ENCODE measurements at regions not wholly inside any gene's neighbourhood (a gene's known extent, or its start where the extent isn't known, plus 50 kb on each side); places are given as distances from the start of the nearest gene placed in this dataset.

DNA sequence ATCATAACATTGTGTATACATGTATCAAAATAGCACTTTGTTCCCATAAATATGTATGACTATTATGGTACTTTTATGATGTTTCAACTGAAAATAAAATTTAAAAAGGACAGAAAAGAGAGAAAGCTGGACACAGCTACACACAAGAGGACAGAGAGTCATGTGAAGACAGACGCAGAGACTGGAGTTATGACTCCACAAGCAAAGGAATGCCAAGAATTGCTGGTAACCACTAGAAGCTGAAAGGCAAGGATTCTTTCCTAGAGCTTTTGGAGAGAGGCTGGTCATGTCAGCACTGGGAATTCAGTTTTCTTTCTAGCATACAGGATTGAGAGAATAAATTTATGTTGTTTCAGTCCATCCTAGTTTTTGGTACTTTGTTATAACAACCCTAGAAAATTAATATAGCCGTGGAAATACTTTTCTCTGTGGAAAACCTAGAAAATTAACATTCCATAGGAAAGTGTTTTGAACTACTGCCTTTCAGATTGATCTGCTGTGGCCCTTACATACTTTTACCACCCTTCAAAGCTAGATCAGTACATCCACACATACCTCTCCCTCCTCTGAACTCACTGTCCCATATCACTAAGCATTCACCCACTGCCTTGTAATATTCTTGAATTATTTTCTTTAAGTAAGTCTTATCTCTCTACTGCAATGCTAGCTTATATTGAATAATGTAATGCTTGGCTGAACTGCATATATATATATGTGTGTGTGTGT lies 575.3 kb downstream of the IPMK start:
- Histone ChIP-seq H3K4me1 (ENCODE audit: control insufficient read depth, insufficient read depth, low read length) (peaks cover 6% of the 10 kb centered on the region; the same call in 1 of the 2 replicates), H3K9me3 (ENCODE audit: control insufficient read depth, insufficient read depth, low read depth, low read length) (no peaks in the 10 kb centered on the region), H3K4me3 (ENCODE audit: low read depth in 2 of 2, low read length in 2 of 2) (no peak overlapping the region), H3K27ac (ENCODE audit: low read length) (peak overlapping the region; percentile 34; the same call in 1 of the 2 replicates), H3K27me3 (ENCODE audit: control insufficient read depth, insufficient read depth, low read length) (no peaks in the 10 kb centered on the region), H3K36me3 (ENCODE audit: control insufficient read depth, insufficient read depth, low read length) (no peaks in the 10 kb centered on the region)
- TF ChIP-seq, protein P1, sequence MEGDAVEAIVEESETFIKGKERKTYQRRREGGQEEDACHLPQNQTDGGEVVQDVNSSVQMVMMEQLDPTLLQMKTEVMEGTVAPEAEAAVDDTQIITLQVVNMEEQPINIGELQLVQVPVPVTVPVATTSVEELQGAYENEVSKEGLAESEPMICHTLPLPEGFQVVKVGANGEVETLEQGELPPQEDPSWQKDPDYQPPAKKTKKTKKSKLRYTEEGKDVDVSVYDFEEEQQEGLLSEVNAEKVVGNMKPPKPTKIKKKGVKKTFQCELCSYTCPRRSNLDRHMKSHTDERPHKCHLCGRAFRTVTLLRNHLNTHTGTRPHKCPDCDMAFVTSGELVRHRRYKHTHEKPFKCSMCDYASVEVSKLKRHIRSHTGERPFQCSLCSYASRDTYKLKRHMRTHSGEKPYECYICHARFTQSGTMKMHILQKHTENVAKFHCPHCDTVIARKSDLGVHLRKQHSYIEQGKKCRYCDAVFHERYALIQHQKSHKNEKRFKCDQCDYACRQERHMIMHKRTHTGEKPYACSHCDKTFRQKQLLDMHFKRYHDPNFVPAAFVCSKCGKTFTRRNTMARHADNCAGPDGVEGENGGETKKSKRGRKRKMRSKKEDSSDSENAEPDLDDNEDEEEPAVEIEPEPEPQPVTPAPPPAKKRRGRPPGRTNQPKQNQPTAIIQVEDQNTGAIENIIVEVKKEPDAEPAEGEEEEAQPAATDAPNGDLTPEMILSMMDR (IDR thresholded peaks at IDR 0.05) = no peak
- no peak for TF ChIP-seq TCF7L2 (IDR thresholded peaks at IDR 0.05; ENCODE audit: low read depth, low read length)
- TF ChIP-seq, protein P2, sequence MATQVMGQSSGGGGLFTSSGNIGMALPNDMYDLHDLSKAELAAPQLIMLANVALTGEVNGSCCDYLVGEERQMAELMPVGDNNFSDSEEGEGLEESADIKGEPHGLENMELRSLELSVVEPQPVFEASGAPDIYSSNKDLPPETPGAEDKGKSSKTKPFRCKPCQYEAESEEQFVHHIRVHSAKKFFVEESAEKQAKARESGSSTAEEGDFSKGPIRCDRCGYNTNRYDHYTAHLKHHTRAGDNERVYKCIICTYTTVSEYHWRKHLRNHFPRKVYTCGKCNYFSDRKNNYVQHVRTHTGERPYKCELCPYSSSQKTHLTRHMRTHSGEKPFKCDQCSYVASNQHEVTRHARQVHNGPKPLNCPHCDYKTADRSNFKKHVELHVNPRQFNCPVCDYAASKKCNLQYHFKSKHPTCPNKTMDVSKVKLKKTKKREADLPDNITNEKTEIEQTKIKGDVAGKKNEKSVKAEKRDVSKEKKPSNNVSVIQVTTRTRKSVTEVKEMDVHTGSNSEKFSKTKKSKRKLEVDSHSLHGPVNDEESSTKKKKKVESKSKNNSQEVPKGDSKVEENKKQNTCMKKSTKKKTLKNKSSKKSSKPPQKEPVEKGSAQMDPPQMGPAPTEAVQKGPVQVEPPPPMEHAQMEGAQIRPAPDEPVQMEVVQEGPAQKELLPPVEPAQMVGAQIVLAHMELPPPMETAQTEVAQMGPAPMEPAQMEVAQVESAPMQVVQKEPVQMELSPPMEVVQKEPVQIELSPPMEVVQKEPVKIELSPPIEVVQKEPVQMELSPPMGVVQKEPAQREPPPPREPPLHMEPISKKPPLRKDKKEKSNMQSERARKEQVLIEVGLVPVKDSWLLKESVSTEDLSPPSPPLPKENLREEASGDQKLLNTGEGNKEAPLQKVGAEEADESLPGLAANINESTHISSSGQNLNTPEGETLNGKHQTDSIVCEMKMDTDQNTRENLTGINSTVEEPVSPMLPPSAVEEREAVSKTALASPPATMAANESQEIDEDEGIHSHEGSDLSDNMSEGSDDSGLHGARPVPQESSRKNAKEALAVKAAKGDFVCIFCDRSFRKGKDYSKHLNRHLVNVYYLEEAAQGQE (IDR thresholded peaks at IDR 0.05; ENCODE audit: insufficient read depth in 1 of 2, low read depth in 2 of 2, low read length in 1 of 2) = no peak
- no peak for TF ChIP-seq SIN3A (IDR thresholded peaks at IDR 0.05; ENCODE audit: borderline replicate concordance, insufficient read depth, low read depth, low read length)
- no peak for TF ChIP-seq POLR2AphosphoS5 (IDR thresholded peaks at IDR 0.05; ENCODE audit: low read depth, low read length)
- in situ Hi-C loops (cut with HindIII; ENCODE audit: low pct_unique_long_range_greater_than_20kb, low sequenced_read_pairs) = no loop called here
- peak; percentile 78; the same call in 1 of the 2 replicates for ATAC-seq
- no peak for DNase-seq (ENCODE audit: low read depth, low spot score)
- ChIA-PET POLR2A (no interaction called here), CTCF (interaction anchor here (0.6 kb wide), 1 partner anchor 33 kb away, joined by 3 read pairs; no protein-coding TSS in a partner anchor)
- intact Hi-C loops (cut with micrococcal nuclease; ENCODE audit: unreplicated experiment) = no loop called here
- BruUV-seq (replicated peaks) = no TSS peak

DNA sequence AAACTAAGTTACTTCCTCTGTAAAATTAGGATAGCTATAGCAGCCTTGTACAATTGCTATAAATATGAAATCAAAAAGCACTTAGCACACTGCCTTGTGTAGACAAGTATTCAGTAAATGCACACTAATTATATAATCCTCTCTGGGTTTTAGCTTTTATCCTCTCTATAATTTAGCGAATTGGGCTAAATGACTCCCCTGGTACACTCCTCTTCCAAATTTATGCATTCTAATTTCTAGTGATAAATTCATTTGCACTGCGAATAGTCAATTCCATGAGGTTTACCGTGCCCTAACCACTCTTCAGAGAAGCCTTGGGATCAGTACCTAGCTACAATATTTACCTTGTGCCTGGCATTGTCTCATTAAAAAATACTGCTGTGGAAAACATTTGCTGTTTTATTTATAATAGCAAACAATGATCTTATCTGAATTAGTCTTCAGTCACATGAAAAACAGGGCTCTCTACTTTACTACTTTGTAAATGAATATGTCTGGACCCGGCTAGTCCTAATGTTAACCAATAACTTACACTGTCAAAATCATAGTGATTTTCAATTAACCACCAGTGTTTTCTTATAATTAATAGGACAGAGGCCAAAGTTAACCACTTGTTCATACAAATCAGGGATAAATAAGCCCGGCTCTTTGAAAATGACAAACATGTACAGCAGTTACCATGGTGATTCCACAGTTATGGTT lies 577.9 kb downstream of the IPMK start:
- no peaks in the 10 kb centered on the region for H3K36me3 ChIP-seq (ENCODE audit: control insufficient read depth, insufficient read depth, low read length)
- ATAC-seq (no peak; the same call in 1 of the 2 replicates), DNase-seq (ENCODE audit: low read depth, low spot score) (no peak)
- ChIA-PET POLR2A (no interaction called here), CTCF (no interaction called here)
- peaks cover 2% of the 10 kb centered on the region; the same call in 1 of the 2 replicates for H3K4me1 ChIP-seq (ENCODE audit: control insufficient read depth, insufficient read depth, low read length)
- H3K9me3 ChIP-seq (ENCODE audit: control insufficient read depth, insufficient read depth, low read depth, low read length) = no peaks in the 10 kb centered on the region
- peak overlapping the region; percentile 65; the same call in 1 of the 2 replicates for H3K27ac ChIP-seq (ENCODE audit: low read length)
- intact Hi-C loops (cut with micrococcal nuclease; ENCODE audit: unreplicated experiment) = no loop called here
- no TSS peak for BruUV-seq (replicated peaks)
- H3K27me3 ChIP-seq (ENCODE audit: control insufficient read depth, insufficient read depth, low read length) = no peaks in the 10 kb centered on the region
- TF ChIP-seq POLR2AphosphoS5 (IDR thresholded peaks at IDR 0.05; ENCODE audit: low read depth, low read length) = no peak
- no peak for TF ChIP-seq TCF7L2 (IDR thresholded peaks at IDR 0.05; ENCODE audit: low read depth, low read length)
- no peak for TF ChIP-seq SIN3A (IDR thresholded peaks at IDR 0.05; ENCODE audit: borderline replicate concordance, insufficient read depth, low read depth, low read length)
- TF ChIP-seq, protein P1 (IDR thresholded peaks at IDR 0.05) = no peak
- TF ChIP-seq, protein P2 (IDR thresholded peaks at IDR 0.05; ENCODE audit: insufficient read depth in 1 of 2, low read depth in 2 of 2, low read length in 1 of 2) = no peak
- no peak overlapping the region for H3K4me3 ChIP-seq (ENCODE audit: low read depth in 2 of 2, low read length in 2 of 2)
- in situ Hi-C loops (cut with HindIII; ENCODE audit: low pct_unique_long_range_greater_than_20kb, low sequenced_read_pairs) = no loop called here

Data from Panc1 (cell line).